GM18519 (cell line): ENCODE measurements at regions not wholly inside any gene's neighbourhood (a gene's known extent, or its start where the extent isn't known, plus 50 kb on each side); places are given as distances from the start of the nearest gene placed in this dataset.

Experiments used
- ATAC-seq: cut with Tn5 transposase; IDR thresholded peaks from one replicate; pipeline ENCODE4 v1.9.1; 2021; ENCODE audit warnings: mild to moderate bottlenecking, moderate library complexity; ENCODE audit not compliant: unreplicated experiment, low FRiP score

DNA sequence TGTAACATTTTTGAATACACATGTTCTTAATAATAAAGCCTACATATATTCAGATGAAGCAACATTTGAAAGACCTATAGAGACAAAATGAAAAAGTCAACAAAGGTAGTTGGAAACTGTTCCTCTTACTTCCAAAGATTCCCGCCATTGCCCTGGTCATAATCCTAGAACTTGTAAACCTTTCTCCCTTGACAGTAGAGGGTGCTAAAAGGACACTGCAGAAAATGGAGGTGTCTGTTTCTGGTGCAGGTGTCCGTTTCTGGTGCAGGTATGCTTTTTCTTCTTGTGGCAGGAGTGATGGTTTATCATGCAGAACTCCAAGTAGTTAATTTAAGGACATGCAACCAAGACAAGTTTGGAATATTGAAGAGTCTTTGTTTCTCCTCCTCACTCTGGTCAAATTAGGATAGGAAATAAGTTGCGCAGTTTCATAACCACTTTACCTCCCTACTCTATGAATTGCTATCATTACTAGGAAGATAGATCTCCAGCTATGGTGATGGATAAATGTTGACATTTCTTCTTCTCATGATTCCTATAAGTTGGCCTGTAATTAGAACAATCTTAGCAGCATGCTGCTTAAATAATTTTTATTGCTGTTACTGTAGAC is 56.0 kb upstream of the FAM174A start:
- ATAC-seq, result no peak

DNA sequence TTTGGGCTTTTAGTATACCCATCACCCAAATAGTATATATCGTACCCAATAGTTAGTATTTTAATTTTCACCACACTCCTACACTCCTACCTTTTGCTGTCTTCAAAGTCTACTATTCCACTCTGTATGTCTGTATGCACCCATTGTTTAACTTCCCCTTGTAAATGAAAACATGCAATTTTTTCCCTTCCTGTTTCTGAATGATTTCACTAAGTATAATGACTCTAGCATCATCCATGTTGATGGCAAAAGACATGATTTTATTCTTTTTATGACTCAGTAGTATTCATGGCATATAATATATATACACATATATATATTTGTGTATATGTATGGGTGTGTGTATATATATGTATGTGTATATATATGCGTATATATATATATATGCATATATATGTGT is 63.1 kb upstream of the FAM174A start:
- no peak for ATAC-seq

GRCh38 chr5:100469767-100470166 is 65.4 kb upstream of the FAM174A start:
- peak; percentile 80 for ATAC-seq

GRCh38 chr5:100464418-100464817 is 70.8 kb upstream of the FAM174A start:
- no peak for ATAC-seq

DNA sequence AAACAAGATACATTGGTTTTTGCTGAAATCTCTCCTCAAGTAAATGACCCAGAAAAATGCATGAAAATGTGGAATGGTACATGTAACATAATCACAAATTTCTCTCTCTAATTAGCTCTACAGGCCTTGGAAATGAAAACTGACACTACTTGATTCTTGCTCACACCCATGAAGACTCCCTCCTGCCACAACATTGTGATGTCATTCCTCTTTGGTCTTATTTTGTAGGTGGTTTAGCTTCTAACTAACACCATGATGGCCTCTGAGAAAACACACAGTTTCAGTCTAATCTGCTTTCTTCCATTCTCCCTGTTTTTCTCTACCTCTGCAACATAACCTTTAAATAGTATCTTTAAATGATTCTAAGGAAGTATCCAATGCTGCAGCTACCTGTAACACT is 78.6 kb upstream of the FAM174A start:
- ATAC-seq, result no peak

- ATAC-seq, result no peak
Measured at GRCh38 chr5:100452126-100452525, 83.0 kb upstream of the FAM174A start.

DNA sequence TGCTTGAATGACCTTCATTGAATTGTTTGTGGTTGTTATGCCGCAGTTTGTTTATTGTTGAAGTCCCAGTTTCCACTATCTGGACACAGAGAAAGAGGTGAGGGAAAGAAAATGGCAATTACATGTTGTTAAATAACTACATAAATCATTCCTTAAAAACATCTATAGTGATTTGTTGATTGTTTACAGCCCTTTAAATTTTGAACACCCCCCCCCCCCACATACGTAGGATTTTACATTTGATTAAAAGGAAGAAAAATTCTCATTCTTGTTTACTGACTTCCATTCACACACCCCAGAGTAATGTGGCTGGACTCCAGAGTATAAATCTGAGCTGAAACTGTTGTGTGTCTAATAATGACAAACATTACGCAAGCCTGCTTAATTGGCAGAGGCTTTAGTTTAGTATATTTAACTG is 87.1 kb upstream of the FAM174A start:
- ATAC-seq, result no peak

GRCh38 chr5:100446879-100447430 is 88.2 kb upstream of the FAM174A start:
- no peak for ATAC-seq

DNA sequence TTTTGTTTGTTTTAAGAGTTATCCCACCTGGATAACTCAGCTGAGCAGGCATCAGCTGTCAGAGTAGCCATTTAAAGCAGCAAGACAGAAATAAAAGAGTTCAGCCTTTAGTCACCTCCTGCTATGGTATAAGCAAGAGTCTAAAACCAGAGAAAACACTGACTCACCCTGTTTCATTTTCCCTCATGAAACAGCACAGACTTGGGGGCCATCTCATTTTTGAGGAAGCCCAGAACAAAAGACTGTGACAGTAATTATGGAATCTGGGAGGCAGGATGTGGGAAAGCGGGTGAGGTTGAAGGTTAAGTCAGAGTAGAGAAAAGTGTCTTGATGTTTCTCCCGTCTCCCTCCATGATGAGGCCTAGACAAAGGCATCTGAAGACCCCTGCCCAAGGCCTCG is 90.2 kb upstream of the FAM174A start:
- ATAC-seq, result no peak

DNA sequence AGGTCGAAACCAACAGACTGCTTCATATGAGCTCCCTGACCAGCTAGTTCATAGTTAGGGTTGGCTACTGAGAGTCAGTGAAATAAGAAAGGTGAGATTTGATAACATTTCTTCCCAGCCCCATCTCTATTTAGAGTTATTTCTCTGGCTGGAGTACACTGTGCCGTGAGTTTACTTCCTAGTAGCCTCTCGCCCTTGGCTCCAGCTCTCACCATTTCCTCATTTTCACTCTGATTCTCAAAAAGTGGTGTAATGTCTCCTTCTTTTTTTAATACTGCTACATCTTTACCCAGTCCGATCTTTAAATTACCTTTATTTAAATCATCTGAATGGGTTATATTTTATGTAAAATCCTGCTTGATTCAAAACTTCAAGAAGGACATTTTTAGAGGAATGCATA is 100.4 kb upstream of the FAM174A start:
- no peak for ATAC-seq

- no peak for ATAC-seq
Measured at GRCh38 chr5:100432741-100433140, 102.4 kb upstream of the FAM174A start.

- ATAC-seq, result peak; percentile 66
Measured at GRCh38 chr5:100430268-100431195, 104.6 kb upstream of the FAM174A start.

GRCh38 chr5:100424787-100425186 is 110.4 kb upstream of the FAM174A start:
- ATAC-seq, result no peak

DNA sequence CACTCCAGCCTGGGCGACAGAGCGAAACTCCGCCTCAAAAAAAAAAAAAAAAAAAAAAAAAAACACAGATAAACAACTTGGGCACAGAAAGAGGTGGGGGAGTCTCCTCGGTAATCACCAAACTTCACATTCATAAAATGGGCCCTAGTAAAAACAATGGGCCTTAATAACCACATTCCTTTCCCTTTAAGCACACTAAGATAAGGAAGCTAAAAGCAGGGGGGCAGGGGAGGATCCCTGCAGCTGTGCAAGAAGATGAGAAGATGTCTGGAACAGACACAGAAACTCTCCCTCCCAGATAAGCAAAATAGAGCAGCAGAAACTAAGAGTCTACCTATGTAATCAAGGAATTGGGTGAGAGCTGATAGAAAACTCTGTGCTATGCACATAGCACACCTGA is 111.2 kb upstream of the FAM174A start:
- no peak for ATAC-seq

DNA sequence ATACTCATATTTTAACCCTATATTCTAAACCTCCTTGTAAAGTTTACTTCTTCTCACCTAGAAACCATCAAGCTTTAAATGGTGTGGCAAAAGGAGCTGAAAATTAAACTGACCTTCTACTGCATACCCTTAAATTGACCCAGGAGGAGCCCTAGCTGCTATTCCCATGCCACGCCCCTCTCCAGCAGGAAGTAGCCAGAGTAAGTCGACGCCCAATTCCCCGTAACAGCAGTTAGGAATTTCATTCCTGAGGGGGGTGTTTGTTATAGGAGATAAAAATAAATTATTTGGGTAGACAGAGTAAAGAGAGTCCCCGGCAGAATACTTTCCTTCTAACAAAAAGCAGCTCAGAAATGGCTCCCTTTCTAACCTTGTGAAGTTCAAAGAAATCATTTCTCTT is 111.8 kb upstream of the FAM174A start:
- ATAC-seq, result no peak

GRCh38 chr5:100421360-100421759 is 113.8 kb upstream of the FAM174A start:
- ATAC-seq, result no peak

- ATAC-seq, result no peak
Measured at GRCh38 chr5:100418231-100418630, 116.9 kb upstream of the FAM174A start.

DNA sequence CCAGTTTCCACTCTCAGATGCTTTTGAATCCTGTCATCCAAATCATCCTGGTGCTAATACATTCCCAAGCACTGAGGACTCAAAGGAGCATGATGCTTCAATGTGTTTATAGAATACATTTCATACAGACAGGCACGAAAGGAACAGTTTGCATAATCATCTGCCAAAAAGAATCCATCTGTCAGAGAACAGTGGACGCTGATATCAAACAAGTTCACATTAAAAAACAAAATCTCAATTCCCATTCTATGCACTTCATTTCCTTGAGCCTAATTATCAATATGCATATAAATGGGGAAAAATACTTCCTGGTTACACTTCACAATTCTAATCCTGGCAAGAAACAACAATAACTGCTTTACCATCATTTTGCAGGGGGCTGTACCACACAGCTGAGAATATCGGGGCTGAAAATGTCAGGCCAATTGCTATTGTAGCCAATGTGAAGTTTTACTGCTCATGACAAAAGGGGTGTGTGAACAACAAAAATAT is 125.5 kb upstream of the FAM174A start:
- no peak for ATAC-seq

DNA sequence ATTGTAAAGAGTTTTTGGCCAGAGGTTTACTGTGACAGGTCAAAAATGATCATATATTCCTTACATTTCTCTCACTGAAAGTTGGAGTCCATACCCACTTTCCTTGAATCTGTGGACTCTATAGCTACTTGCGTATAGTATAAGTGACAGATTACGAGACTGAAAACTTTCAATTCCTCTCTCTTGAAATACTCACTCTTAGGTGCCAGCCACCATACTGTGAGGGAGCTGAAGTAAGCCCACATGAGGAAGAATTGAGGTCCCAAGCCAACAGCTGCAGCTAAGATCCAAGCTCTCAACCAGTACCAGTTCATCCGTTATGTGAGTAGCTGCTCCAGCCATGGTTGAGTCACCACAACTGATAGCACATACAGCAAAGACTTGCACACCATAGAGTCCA is 128.1 kb upstream of the FAM174A start:
- no peak for ATAC-seq

DNA sequence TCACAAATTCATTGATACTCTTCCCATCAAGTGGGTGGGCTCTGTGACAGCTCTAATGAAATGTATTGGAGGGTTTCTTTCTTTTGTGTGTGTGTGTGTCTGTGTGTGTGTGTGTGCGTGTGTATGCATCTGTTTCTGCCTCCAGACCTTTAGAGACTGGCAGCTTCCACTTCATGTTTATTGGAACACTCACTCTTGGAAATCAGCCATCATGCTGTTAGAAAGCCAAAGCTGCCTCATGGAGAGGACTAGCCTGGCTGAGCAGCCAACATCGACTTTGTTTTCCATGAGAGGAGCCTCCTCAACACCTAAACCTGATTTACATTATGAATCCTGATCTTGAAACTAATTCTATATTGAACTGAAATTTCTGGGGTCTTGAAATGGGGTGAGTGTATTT is 128.5 kb upstream of the FAM174A start:
- ATAC-seq, result no peak

DNA sequence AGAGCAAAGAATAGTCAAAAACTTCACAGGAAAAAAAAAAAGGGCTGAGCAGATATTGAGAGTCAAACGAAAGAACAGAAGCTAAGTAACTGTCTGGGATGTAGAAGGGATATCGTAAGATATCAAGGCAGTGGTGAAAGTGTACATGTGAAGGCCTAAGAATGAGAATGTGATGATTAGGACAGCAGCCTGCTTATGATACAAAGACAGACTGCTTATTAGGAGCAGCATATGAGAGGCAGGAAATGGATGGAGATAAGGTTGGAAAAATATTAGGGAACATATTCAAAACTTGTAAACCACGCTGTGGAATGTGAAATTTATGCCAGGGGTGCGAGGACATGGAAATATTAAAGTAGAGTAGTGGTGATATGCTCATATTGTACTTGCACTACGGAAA is 133.1 kb upstream of the FAM174A start:
- no peak for ATAC-seq

DNA sequence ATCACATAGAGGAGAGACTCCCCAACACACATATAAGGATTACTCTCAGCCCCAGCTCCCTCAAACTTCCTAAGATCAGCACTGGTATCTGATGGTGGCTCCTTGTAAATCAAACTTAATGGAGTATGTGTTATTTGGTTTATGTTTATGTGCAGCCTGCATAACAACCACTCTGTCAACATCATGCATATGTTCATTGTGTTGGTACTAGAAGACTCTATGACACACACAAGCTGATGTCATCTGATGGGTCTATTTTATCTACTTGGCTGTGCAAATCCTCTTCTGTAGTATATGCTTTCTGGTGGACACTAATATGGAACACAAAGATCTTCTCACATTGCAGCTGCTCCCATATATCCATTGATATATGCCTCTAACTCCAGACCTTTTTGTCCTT is 134.0 kb upstream of the FAM174A start:
- ATAC-seq, result no peak
